GM21447 (cell line): ENCODE measurements at regions not wholly inside any gene's neighbourhood (a gene's known extent, or its start where the extent isn't known, plus 50 kb on each side); places are given as distances from the start of the nearest gene placed in this dataset.

ENCODE experiments used
- ATAC-seq: cut with Tn5 transposase; IDR thresholded peaks from one replicate; pipeline ENCODE4 v1.9.1; 2021; ENCODE audit not compliant: unreplicated experiment

DNA sequence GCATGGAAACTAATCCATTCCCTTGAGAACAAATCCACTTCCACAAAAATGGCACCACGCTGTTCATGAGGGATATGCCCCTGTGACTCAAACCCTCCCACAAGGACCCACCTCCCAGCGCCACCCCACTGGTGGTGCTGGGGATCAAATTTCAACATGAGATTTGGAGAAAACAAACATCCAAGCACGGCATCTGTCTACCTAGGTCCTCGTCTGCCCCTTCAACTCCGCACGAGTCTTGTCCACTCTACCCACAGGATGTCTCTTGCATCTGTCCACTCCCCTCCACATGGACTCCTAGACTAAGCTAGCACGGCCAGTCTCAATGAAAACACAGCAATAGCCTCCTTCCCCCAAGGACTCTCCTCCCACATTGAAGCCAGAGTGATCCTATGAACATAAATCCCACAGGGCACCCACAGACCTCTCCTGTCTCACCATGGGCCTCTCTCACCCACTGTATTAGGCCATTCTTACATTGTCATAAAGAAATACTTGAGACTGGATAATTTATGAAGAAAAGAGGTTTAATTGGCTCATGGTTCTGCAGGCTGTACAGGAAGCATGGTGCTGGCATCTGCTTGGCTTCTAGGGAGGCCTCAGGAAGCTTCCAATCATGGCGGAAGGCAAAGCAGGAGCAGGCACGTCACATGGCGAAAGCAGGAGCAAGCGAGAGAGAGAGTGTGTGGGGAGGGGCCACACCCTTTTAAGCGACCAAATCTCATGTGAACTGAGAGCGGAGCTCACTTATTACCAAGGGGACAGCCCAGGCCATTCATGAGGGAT, 101.4 kb downstream of the TOMM20 start:
- no peak for ATAC-seq

- no peak for ATAC-seq
Measured at GRCh38 chr1:235025422-235025984, 103.1 kb downstream of the TOMM20 start.

- no peak for ATAC-seq
Measured at GRCh38 chr1:235024711-235025421, 103.8 kb downstream of the TOMM20 start.

DNA sequence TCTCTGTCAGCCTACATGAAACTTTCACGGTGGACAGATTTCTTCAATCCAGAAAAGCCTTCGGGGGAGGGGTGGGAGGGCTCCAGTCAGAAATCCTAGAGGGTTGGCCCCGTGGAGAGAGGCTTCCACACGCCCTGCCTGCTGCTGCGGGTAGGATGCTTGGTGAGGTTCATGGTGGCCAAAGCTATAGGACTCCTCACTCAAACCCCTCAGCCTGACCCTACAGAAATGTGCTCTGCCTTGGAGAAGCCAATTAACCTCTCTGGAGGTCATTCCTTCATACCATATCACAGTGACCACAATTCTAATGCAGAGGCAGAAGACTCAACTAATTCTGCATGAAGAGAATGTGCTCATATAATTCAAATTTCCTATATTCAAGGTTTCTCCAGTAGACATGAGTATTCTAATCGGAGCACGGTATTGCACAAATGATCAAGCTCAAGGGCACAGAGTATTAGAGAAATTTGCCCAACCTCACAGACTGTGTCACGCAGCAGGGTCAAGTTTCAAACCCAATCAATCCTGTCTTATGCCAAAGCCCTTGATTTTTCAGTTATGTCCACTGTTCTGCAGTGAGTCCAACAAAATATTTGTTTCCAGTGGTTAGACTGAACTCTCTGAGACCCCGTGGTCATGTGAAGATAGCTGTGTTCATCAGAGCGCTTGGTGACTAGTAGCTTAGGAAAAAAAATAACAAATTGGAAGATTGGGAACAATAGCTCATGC, 104.8 kb downstream of the TOMM20 start:
- no peak for ATAC-seq

DNA sequence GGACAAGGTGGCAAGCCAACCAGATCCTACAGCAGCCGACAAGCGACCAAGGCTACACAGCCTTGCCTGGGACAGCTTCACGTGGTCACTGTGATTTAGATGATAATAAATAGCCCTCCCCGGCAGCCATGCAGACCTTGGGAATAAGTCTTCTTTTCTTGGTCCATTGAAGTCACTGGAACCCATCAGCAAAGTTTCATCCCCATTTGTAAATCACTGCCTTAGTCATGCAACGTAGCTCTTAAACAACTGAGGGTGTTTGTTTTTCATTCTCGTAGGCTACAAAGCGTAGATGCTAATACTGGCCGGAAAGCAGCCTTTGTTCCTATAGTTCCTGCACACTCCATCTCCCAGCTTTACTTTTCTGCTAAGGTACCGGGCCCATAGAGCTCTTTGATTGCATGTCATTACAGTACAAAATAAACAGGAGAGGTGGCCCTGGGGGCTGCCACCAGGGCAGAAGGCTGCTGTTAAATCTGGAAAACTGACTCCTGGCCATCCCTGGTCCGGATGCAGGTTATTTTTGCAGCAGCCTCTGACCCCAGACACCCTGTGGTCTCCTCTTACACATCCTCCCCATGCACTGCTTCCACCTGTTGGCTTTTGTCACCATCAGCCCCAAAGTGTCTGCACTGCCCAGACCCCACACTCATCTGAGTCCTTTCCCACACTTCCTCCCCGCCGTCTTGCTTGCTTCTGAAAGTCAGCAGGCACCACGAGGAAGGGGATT, 105.5 kb downstream of the TOMM20 start:
- ATAC-seq: peak; percentile 66

GRCh38 chr1:235022341-235022980, 106.2 kb downstream of the TOMM20 start:
- no peak for ATAC-seq

DNA sequence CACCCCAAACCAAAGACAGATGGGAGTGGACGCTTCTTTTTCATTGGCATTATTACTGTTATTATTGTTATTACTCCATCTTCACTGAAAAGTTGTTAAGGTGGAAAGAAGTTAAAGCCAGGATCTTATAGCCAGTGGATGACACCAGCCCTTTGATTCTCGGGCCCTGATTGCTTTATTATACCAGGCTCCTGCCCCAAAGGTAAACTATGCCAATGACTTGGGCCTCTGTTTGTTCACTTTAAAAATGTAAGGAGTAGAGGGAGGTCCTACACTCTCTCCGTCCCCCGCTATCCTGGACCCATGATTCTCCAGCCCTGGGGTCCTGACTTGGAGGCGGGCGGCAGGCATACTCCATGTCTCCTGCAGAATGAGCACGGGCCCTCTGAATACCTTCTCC, 106.8 kb downstream of the TOMM20 start:
- no peak for ATAC-seq

GRCh38 chr1:235021321-235021720, 107.3 kb downstream of the TOMM20 start:
- no peak for ATAC-seq

- ATAC-seq: no peak
Measured at GRCh38 chr1:235019961-235020360, 108.7 kb downstream of the TOMM20 start.

- ATAC-seq: no peak
Measured at GRCh38 chr1:235019471-235019870, 109.2 kb downstream of the TOMM20 start.

- ATAC-seq: no peak
Measured at GRCh38 chr1:235018720-235019444, 109.8 kb downstream of the TOMM20 start.

DNA sequence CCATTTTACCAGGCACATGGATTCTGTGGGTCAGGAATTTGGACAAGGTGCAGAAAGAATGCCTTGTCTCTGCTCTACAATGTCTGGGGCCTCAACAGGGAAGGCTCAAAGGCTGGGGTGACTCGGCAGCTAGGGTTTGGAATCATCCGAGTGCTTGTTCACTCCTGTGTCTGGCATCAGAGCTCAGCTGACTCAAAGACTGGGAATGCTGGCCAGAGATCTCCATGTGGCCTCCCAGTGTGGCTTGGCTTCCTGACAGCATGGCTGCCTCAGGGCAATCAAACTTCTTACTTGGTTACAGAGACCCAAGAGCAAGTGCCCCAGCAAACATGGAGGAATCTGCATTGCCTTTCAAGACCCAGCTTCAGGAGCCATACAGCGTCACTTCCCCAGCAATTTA, 110.5 kb downstream of the TOMM20 start:
- ATAC-seq: no peak

- ATAC-seq: no peak
Measured at GRCh38 chr1:235017719-235018118, 110.9 kb downstream of the TOMM20 start.

GRCh38 chr1:235017191-235017590, 111.4 kb downstream of the TOMM20 start:
- no peak for ATAC-seq

- peak; percentile 42 for ATAC-seq
Measured at GRCh38 chr1:235015291-235015985, 113.2 kb downstream of the TOMM20 start.

- no peak for ATAC-seq
Measured at GRCh38 chr1:235014756-235015155, 113.9 kb downstream of the TOMM20 start.

GRCh38 chr1:235013512-235013911, 115.1 kb downstream of the TOMM20 start:
- no peak for ATAC-seq

- ATAC-seq: no peak
Measured at GRCh38 chr1:235012436-235013210, 116.0 kb downstream of the TOMM20 start.
